B cell (primary cell): ENCODE measurements at regions not wholly inside any gene's neighbourhood (a gene's known extent, or its start where the extent isn't known, plus 50 kb on each side); places are given as distances from the start of the nearest gene placed in this dataset.

Experiments used
- ATAC-seq: fragments of 200-7000 bp; cut with Tn5 transposase; one replicate; pipeline ENCODE4 v1.10.0; 2021; ENCODE audit warnings: low read depth, mild to moderate bottlenecking, moderate number of reproducible peaks, moderate library complexity
- CTCF ChIA-PET: fragments of 350-600 bp; sonication (Branson Sonifier 250); formaldehyde crosslinking; loops from one replicate; lab custom pipeline; 2021; ENCODE audit warnings: antibody characterized with exemption, inconsistent platforms; lab: Charles Lee
- POLR2A ChIA-PET: fragments of 350-600 bp; sonication (Branson Sonifier 250); formaldehyde crosslinking; loops from one replicate; lab custom pipeline; 2021; ENCODE audit warnings: antibody characterized with exemption; lab: Charles Lee
- DNase-seq: peaks from one replicate; pipeline ENCODE4 v3.0.0; 2013
- H2AFZ ChIP-seq: 2 replicates; pipeline ENCODE4 v1.6.1; 2012; ENCODE audit warnings: mild to moderate bottlenecking, low read depth, low read length; ENCODE audit not compliant: insufficient read depth, poor library complexity, severe bottlenecking
- H3K27ac ChIP-seq, 2 donors: 1 replicate in 1 of 2; 2 replicates in 1 of 2; pipeline ENCODE4 v1.5.1; 2012 to 2013; ENCODE audit warnings: low read length in 2 of 2, mild to moderate bottlenecking in 2 of 2, moderate library complexity in 1 of 2
- H3K27me3 ChIP-seq, 4 experiments: fragments of 200-600 bp in 1 of 4; sonication (generic) in 1 of 4; replicated peaks in 1 of 4; 1 replicate in 2 of 4; 2 replicates in 2 of 4; pipeline versions ENCODE4 v1.6.1 to v1.7.0; 2013 to 2016; ENCODE audit warnings: low read length in 3 of 4, mild to moderate bottlenecking in 2 of 4, mixed read lengths in 1 of 4, moderate library complexity in 1 of 4; ENCODE audit not compliant: insufficient read depth in 4 of 4, control insufficient read depth in 3 of 4; ENCODE audit errors: control extremely low read depth in 1 of 4
- H3K36me3 ChIP-seq, 2 experiments: replicated peaks in 1 of 2; 1 replicate in 1 of 2; 2 replicates in 1 of 2; pipeline versions ENCODE4 v1.6.1 to v1.7.1; 2013; ENCODE audit warnings: low read length in 1 of 2; ENCODE audit not compliant: insufficient read depth in 2 of 2, control insufficient read depth in 1 of 2; ENCODE audit errors: control extremely low read depth in 1 of 2, extremely low read depth in 1 of 2
- H3K4me1 ChIP-seq, 2 donors: fragments of 200-600 bp in 1 of 2; sonication (generic) in 1 of 2; 1 replicate in 1 of 2; 2 replicates in 1 of 2; pipeline versions ENCODE4 v1.5.1 to v1.6.1; 2013 to 2017; ENCODE audit warnings: low read length in 2 of 2; ENCODE audit not compliant: control insufficient read depth in 2 of 2, insufficient read depth in 2 of 2
- H3K4me2 ChIP-seq: replicated peaks from 2 replicates; pipeline ENCODE3; 2012; ENCODE audit warnings: mild to moderate bottlenecking, low read depth, low read length; ENCODE audit not compliant: poor library complexity, severe bottlenecking
- H3K4me3 ChIP-seq, 5 experiments: fragments of 200-600 bp in 1 of 5; sonication (generic) in 1 of 5; 1 replicate in 3 of 5; 2 replicates in 2 of 5; pipeline versions ENCODE4 v1.5.1 to v1.7.0; 2011 to 2016; ENCODE audit warnings: low read length in 4 of 5, mild to moderate bottlenecking in 4 of 5, low read depth in 2 of 5, control low read depth in 1 of 5, moderate library complexity in 1 of 5; ENCODE audit not compliant: insufficient read depth in 1 of 5; ENCODE audit errors: control extremely low read depth in 1 of 5, extremely low read depth in 1 of 5
- H3K79me2 ChIP-seq: fragments of 200-600 bp; sonication (generic); one replicate; pipeline ENCODE4 v1.6.0; 2016; ENCODE audit warnings: low read length; ENCODE audit not compliant: control insufficient read depth, insufficient read depth
- H3K9ac ChIP-seq: fragments of 200-600 bp; sonication (generic); 2 replicates; pipeline ENCODE4 v1.6.1; 2017; ENCODE audit warnings: mild to moderate bottlenecking, low read length, moderate library complexity
- H3K9me3 ChIP-seq, 3 donors: one replicate each; pipeline versions ENCODE4 v1.6.1 to v1.7.1; 2013; ENCODE audit warnings: low read length in 2 of 3; ENCODE audit not compliant: control insufficient read depth in 2 of 3, insufficient read depth in 1 of 3; ENCODE audit errors: control extremely low read depth in 1 of 3
- H4K20me1 ChIP-seq: 2 replicates; pipeline ENCODE4 v1.6.0; 2012; ENCODE audit warnings: mild to moderate bottlenecking, low read length; ENCODE audit not compliant: insufficient read depth, control insufficient read depth, poor library complexity, severe bottlenecking
- H3K27ac Mint-ChIP-seq: one replicate; pipeline ENCODE4 v1.8.0; 2021; ENCODE audit warnings: mixed read lengths
- H3K27me3 Mint-ChIP-seq: one replicate; pipeline ENCODE4 v1.8.0; 2021; ENCODE audit warnings: mixed read lengths
- H3K4me1 Mint-ChIP-seq: one replicate; pipeline ENCODE4 v1.8.0; 2021; ENCODE audit warnings: mixed read lengths
- H3K4me3 Mint-ChIP-seq: one replicate; pipeline ENCODE4 v1.8.0; 2021; ENCODE audit warnings: mixed read lengths
- H3K9me3 Mint-ChIP-seq: one replicate; pipeline ENCODE4 v1.8.0; 2022; ENCODE audit warnings: mixed read lengths; ENCODE audit not compliant: insufficient read depth
- EZH2 ChIP-seq: IDR thresholded peaks from 2 replicates; pipeline ENCODE4 v1.6.1; 2012; ENCODE audit warnings: borderline replicate concordance, low read depth, mild to moderate bottlenecking, moderate library complexity, low read length; ENCODE audit not compliant: insufficient read depth, poor library complexity, severe bottlenecking
- WGBS: methylation state at CpG from one replicate; pipeline ENCODE4 v1.1.5; 2013; ENCODE audit warnings: missing lambda C conversion rate; ENCODE audit not compliant: insufficient coverage; 5-methylcytosine and 5-hydroxymethylcytosine counted together
- intact Hi-C: fragments of 100-400 bp; cut with micrococcal nuclease; formaldehyde crosslinking; loops from one replicate; pipeline ENCODE4 v1.10.0; 2022
- TF ChIP-seq, protein P1 (sequence below): fragments of 200-600 bp; IDR thresholded peaks from one replicate; pipeline ENCODE4 v1.8.0; 2022; ENCODE audit warnings: antibody characterized with exemption, mild to moderate bottlenecking

DNA sequence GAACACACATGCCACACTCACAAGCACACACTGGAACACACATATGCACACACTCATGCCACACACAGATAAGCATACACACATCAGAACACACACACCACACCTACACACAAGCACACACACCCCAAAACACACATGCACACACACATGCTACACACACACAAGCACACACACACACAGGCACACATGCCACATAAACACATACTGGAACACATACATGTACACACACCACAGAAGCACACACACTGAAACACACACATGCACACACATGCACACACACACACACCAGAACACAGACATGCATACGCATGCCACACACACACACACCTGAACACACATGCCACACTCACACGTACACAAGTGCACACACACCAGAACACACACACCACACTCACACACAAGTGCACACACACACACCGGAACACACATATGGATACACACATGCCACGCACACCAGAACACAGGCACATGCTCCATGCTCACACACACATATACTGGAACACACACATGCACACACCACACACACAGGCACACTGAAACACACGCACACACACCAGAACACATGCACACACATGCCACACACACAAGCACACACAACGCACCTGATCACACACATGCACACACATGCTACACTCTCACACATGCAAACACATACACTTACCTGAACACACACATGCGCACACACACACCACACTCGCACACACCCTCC is 78.0 kb upstream of the IRX4 start:
- CTCF ChIA-PET, result no interaction called here
- ATAC-seq, result no peak
- intact Hi-C loops, result no loop called here

More for the DNA sequence above, 78.0 kb upstream of the IRX4 start:
- H3K9me3 Mint-ChIP-seq, result no peaks in the 10 kb centered on the region
- H3K4me1 Mint-ChIP-seq, result no peaks in the 10 kb centered on the region
- 88% methylated on average over 6 of the region's 8 CpGs for WGBS
- Histone ChIP-seq H3K9ac (no peak overlapping the region), H3K27me3 (no peaks in the 10 kb centered on the region), H3K9me3 (peaks cover 0 to 11% (median 0%) of the 10 kb centered on the region in 3 donors), H3K4me2 (no peak overlapping the region), H3K27ac (no peak overlapping the region), H3K79me2 (no peaks in the 10 kb centered on the region), H3K36me3 (no peaks in the 10 kb centered on the region), H2AFZ (no peak overlapping the region), H4K20me1 (no peaks in the 10 kb centered on the region), H3K4me3 (no peak overlapping the region), H3K4me1 (no peaks in the 10 kb centered on the region)
- DNase-seq, result no peak
- H3K27ac Mint-ChIP-seq, result no peak overlapping the region
- POLR2A ChIA-PET, result no interaction called here
- peaks cover 2% of the 10 kb centered on the region for H3K27me3 Mint-ChIP-seq
- H3K4me3 Mint-ChIP-seq, result no peak overlapping the region
- TF ChIP-seq, protein P1, sequence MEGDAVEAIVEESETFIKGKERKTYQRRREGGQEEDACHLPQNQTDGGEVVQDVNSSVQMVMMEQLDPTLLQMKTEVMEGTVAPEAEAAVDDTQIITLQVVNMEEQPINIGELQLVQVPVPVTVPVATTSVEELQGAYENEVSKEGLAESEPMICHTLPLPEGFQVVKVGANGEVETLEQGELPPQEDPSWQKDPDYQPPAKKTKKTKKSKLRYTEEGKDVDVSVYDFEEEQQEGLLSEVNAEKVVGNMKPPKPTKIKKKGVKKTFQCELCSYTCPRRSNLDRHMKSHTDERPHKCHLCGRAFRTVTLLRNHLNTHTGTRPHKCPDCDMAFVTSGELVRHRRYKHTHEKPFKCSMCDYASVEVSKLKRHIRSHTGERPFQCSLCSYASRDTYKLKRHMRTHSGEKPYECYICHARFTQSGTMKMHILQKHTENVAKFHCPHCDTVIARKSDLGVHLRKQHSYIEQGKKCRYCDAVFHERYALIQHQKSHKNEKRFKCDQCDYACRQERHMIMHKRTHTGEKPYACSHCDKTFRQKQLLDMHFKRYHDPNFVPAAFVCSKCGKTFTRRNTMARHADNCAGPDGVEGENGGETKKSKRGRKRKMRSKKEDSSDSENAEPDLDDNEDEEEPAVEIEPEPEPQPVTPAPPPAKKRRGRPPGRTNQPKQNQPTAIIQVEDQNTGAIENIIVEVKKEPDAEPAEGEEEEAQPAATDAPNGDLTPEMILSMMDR, result no peak
- TF ChIP-seq EZH2, result no peak
